ENCODE measurements at regions not wholly inside any gene's neighbourhood (a gene's known extent, or its start where the extent isn't known, plus 50 kb on each side); places are given as distances from the start of the nearest gene placed in this dataset.

DNA sequence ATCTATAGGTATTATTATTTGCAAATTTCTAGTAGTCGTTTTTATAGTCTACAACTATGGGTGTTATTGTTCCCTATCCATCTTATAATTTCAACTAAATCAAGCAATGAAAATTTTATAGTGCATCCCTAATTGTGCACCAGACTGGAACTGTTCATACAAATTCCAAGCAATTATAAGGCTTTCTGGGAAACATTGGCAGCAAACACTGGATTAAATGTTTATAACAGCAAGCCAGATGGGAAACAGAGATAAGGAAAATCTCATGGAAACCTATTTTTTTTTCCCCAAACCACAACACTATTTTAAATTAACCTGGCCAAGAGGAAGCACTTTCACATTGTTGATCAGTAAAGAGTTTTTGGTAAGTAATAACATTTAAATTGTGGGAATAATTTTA is 524.3 kb downstream of the RASEF start:
- TF ChIP-seq, protein P1, sequence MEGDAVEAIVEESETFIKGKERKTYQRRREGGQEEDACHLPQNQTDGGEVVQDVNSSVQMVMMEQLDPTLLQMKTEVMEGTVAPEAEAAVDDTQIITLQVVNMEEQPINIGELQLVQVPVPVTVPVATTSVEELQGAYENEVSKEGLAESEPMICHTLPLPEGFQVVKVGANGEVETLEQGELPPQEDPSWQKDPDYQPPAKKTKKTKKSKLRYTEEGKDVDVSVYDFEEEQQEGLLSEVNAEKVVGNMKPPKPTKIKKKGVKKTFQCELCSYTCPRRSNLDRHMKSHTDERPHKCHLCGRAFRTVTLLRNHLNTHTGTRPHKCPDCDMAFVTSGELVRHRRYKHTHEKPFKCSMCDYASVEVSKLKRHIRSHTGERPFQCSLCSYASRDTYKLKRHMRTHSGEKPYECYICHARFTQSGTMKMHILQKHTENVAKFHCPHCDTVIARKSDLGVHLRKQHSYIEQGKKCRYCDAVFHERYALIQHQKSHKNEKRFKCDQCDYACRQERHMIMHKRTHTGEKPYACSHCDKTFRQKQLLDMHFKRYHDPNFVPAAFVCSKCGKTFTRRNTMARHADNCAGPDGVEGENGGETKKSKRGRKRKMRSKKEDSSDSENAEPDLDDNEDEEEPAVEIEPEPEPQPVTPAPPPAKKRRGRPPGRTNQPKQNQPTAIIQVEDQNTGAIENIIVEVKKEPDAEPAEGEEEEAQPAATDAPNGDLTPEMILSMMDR (IDR thresholded peaks at IDR 0.05): no peak
- no peak for TF ChIP-seq EZH2phosphoT487 (IDR thresholded peaks at IDR 0.05)
